GM18520 (cell line): ENCODE measurements at regions not wholly inside any gene's neighbourhood (a gene's known extent, or its start where the extent isn't known, plus 50 kb on each side); places are given as distances from the start of the nearest gene placed in this dataset.
A peak's percentile ranks its signal among the peaks of the same experiment; 100 is the strongest.
"Not testable (repeated sequence)": the region's sequence is repeated elsewhere in the genome, so short reads cannot be mapped to it uniquely, and the experiment has no call there.

ENCODE experiments used
- ATAC-seq: cut with Tn5 transposase; IDR thresholded peaks from one replicate; pipeline ENCODE4 v1.9.1; 2021; ENCODE audit not compliant: unreplicated experiment

GRCh38 chr9:42325142-42325541 is 141.7 kb downstream of the SPATA31A6 start:
- not testable (repeated sequence) for ATAC-seq

DNA sequence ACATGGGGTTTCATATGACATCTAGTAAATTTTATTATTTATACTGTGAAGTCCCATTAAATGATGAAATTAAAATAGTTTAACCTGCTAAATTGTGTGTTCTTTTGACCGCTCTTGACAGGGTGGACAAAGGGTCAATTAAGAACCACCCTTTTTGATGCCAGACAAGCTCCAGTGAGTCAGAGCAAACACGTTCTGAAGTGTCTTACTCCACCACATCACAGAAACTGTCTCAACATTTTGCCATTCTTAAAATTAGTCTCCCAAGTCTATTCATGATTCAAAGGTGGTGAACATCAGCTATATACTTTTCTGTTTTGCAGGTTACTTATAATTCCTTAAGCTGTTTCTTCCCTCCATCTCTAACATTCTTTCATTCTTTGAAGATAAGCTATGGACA is 142.1 kb downstream of the SPATA31A6 start:
- not testable (repeated sequence) for ATAC-seq

DNA sequence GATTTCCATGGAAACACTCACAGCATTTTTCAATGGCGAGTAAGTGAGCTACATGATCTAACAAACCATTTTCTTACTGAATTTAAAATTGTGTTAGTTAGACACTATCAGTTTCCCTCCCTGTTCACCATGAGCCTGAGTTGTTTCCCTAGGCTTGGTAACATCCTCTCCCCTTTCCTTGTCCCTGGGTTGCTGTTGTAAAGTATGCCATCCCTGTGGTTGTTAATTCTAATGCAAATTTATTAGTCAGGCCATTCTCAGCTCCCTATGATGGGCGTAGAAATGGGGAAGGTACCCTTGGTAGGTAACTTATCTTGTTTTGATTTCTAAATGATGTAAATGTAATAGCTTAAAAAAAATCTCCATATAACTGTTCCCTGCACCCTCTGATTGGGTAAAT is 143.0 kb downstream of the SPATA31A6 start:
- not testable (repeated sequence) for ATAC-seq

DNA sequence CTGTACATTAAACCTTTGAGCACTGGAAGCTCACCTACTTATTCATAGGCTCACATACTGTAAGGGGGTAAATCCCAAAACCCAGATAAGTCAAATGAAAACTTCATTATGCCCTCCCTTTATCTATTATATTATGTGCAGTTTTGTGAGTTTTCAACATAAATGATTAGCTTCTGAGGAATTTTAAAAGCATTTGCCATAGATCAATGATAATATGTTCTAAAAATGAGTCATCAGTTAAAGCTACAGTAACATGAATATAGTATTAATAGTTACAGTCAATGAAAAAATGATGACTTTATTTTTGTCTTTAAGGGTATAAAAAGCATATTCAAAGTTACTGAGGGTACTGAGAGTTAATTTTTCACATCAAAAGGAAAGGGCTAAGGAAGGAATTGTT is 151.9 kb downstream of the SPATA31A6 start:
- not testable (repeated sequence) for ATAC-seq

GRCh38 chr9:42335984-42336657 is 152.7 kb downstream of the SPATA31A6 start:
- ATAC-seq = not testable (repeated sequence)

DNA sequence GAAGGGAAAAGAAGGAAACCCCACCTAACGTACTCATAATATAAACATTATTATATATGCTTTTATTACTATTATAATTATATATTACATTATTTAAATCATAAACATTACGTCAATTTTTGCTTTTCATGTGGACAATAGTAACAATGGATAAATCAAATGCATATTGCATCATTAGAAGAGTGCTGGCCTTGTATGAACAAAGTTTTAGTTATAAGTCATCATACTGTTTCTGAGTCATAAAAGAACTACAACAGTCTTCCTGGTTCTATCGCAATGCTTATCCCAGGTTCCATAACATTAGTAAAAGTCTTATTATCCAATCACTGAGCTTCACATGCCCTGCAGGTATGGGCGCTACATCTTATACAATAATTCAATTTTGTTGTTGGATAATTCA is 154.8 kb downstream of the SPATA31A6 start:
- ATAC-seq = not testable (repeated sequence)

- ATAC-seq = not testable (repeated sequence)
Measured at GRCh38 chr9:42339671-42340434, 156.4 kb downstream of the SPATA31A6 start.

DNA sequence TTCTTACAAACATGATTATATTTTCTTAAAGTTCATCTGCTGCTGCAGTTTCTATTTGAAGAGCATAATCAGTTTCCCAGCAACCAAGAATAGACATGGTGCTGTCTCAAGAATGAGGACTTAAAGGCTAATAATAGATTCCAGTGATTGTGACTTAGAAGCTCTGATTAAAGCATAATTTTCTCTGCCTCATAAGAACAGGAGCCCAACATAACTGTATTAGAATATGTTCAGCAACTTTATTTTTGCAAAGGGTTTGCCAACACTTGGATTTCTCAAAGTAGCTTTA is 156.9 kb downstream of the SPATA31A6 start:
- not testable (repeated sequence) for ATAC-seq

DNA sequence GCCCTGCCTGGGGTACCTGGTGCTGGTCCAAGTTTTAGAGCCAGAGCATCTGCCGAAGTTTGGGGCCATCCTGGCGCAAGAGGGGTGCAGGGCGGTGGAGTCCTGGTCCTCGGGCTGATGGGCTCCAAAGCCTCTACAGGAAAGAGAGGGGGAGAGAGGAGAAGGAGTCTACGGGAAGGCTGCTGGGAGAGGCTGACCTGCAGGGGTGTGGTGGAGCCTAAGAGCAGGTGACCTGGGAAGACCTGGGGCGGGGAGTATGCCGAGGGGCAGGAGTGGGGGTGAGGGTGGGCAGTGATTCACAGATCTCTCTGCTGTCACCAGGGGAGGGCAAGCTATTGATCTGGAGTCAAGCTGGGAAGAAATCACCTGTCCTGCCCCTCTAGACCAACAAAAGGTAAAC is 158.4 kb downstream of the SPATA31A6 start:
- ATAC-seq = not testable (repeated sequence)

GRCh38 chr9:42342297-42342696 is 158.8 kb downstream of the SPATA31A6 start:
- ATAC-seq = not testable (repeated sequence)

GRCh38 chr9:42344508-42344907 is 161.0 kb downstream of the SPATA31A6 start:
- ATAC-seq = not testable (repeated sequence)

DNA sequence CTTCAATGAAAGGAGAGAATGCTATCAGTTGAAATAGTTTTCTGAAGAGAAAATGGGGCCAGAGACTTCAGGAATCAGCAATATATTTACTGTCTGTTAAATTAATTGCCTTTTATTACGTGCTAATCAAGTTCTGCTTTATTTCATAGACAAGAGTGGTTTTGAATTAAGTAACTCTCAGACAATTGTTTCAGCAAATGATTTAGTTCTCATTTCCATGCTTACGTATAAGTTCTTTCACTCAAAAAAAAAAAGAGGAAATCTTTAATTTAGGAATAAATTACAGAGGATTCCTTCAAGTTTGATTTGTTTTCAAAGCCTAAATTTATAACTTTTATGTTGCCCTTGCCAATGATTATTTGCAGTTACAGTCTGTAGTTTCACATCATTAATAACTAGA is 163.5 kb downstream of the SPATA31A6 start:
- not testable (repeated sequence) for ATAC-seq

GRCh38 chr9:42349181-42349580 is 165.7 kb downstream of the SPATA31A6 start:
- not testable (repeated sequence) for ATAC-seq

DNA sequence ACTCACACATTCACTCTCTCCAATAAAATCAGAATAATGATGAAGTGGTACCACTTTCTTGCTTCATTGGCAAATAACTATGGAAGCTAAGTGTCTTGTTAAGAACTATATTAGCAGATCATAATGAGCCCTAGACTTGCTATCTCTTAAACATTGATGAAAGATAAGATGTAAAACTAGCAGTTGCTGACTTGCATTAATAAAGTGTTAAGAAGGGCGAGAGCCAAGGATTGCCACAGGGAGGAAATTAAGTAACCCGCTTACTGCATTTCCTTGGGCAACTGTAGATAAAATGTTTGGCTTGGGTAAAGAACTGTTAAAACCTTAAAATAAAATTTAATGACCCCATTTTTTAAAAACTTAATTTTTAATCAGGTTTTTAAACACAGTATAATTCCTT is 167.0 kb downstream of the SPATA31A6 start:
- ATAC-seq = not testable (repeated sequence)

GRCh38 chr9:42357604-42358373 is 174.3 kb downstream of the SPATA31A6 start:
- not testable (repeated sequence) for ATAC-seq

DNA sequence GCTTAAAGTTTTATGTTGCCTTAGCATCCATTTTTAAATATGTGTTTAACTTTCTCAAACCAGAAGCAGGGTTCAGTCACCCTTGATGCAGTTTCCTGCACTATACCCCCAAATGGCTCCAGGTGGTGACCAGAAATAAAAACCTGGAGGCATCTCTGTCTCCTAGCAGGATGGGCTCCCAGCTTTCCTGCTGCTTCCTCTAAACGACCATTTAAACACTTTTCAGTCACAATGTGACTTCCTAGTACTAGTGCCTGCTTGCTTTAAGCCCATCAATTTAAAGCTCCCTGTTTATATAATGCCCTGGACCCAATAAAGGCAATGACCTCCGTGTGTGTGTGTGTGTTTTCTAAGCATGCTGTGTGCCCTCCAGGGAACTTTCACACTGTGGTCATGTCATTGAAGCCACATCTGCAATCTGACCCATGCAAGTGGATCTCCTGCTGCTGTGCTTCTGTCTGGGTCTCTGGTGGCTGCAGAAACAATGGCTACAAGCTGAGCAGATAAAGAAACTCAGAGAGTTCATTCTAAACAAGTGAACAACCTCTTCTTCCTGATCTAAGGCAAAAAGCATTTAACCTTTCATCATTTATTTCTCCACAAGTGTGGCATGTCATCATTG is 175.3 kb downstream of the SPATA31A6 start:
- not testable (repeated sequence) for ATAC-seq

DNA sequence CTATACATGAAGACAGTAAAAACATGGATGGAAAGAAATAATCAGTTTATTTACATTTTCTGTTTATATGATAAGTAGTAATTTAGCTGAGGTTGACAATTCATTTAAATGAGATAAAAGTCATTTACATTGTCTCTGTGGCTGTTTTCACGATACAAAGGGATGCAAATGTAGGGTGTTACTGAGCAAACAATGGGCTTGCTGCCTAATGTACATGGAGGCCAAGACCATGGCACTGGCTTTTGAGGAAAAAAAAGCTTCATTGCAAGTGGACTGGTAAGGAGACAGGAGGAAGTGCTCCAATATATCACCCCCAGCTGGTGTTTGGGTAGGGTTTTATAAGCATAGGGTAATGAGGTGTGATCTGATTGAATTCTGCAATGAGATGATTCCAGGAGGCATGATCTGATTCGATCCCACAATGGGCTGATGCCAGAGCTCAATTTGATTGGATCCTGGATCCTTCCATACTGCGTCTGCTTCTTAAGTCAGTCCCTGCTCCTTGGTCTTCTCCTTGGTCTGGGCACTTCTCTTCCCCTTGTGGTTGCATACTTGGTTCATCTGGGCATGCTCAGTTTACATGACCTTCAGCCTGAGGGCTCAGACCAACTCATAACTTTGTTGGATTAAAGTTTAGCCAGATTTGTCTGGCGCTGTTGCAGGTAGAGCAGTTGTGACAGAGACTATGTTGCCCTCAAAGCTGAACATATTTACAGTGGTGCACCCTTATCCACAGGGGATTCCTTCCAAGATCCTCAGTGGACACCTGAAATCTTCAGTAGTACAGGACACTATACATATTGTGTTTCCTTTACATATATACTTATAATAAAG is 181.2 kb downstream of the SPATA31A6 start:
- not testable (repeated sequence) for ATAC-seq

GRCh38 chr9:42365244-42365945 is 181.9 kb downstream of the SPATA31A6 start:
- peak; percentile 98 for ATAC-seq

- not testable (repeated sequence) for ATAC-seq
Measured at GRCh38 chr9:42368279-42368881, 184.9 kb downstream of the SPATA31A6 start.
